IMR-90 (cell line): ENCODE measurements at regions not wholly inside any gene's neighbourhood (a gene's known extent, or its start where the extent isn't known, plus 50 kb on each side); places are given as distances from the start of the nearest gene placed in this dataset.

Experiments used
- ATAC-seq: fragments of 200-7000 bp; cut with Tn5 transposase; 2 replicates; pipeline ENCODE4 v1.9.1; 2020; ENCODE audit warnings: low read depth, mild to moderate bottlenecking, moderate library complexity
- BruUV-seq: library from RNA; stranded (reverse); fragments of 400-500 nt; replicated peaks from 2 replicates; lab custom pipeline; 2021; lab: Mats Ljungman, UMichigan
- CTCF ChIA-PET: fragments of 300-600 bp; formaldehyde crosslinking; extraction: SDS; loops from one replicate; lab custom pipeline; 2021; ENCODE audit warnings: antibody characterized with exemption; lab: Yijun Ruan, JAX
- POLR2A ChIA-PET: fragments of 300-600 bp; sonication (Branson Sonifier 250); formaldehyde crosslinking; loops from one replicate; lab custom pipeline; 2022; ENCODE audit warnings: antibody characterized with exemption; ENCODE audit not compliant: unreplicated experiment; lab: Charles Lee
- DNase-seq: peaks from one replicate; pipeline ENCODE4 v3.0.0; 2013
- H2AFZ ChIP-seq: replicated peaks from 2 replicates; pipeline ENCODE3; 2013; ENCODE audit warnings: low read length, mild to moderate bottlenecking; ENCODE audit not compliant: poor library complexity
- H2AK5ac ChIP-seq: 2 replicates; pipeline ENCODE4 v1.6.1; 2013; ENCODE audit warnings: low read depth, low read length, inconsistent platforms
- H2AK9ac ChIP-seq: replicated peaks from 2 replicates; pipeline ENCODE3; 2013; ENCODE audit warnings: mild to moderate bottlenecking, low read depth, low read length, moderate library complexity; ENCODE audit not compliant: poor library complexity
- H2BK120ac ChIP-seq: 2 replicates; pipeline ENCODE4 v1.6.1; 2013; ENCODE audit warnings: low read depth, low read length, inconsistent platforms
- H2BK15ac ChIP-seq: 3 replicates; pipeline ENCODE4 v1.6.1; 2013; ENCODE audit warnings: low read depth, low read length, inconsistent platforms
- H2BK20ac ChIP-seq: 2 replicates; pipeline ENCODE4 v1.6.1; 2013; ENCODE audit warnings: low read depth, mild to moderate bottlenecking, inconsistent platforms, low read length, moderate library complexity
- H2BK5ac ChIP-seq: 2 replicates; pipeline ENCODE4 v1.6.1; 2013; ENCODE audit warnings: mild to moderate bottlenecking, low read depth, low read length, inconsistent platforms; ENCODE audit not compliant: poor library complexity, severe bottlenecking
- H3K14ac ChIP-seq: replicated peaks from 2 replicates; pipeline ENCODE4 v1.6.1; 2013; ENCODE audit warnings: low read depth, low read length, inconsistent platforms
- H3K18ac ChIP-seq: 2 replicates; pipeline ENCODE4 v1.6.1; 2013; ENCODE audit warnings: low read depth, low read length, control low read depth
- H3K23ac ChIP-seq: 2 replicates; pipeline ENCODE4 v1.6.1; 2013; ENCODE audit warnings: low read depth, low read length, inconsistent platforms
- H3K27ac ChIP-seq: 2 replicates; pipeline ENCODE4 v1.5.1; 2013; ENCODE audit warnings: mild to moderate bottlenecking, control low read depth, low read length; ENCODE audit not compliant: insufficient read depth
- H3K27me3 ChIP-seq: 2 replicates; pipeline ENCODE4 v1.6.1; 2013; ENCODE audit warnings: low read length; ENCODE audit not compliant: control insufficient read depth, insufficient read depth
- H3K36me3 ChIP-seq: 2 replicates; pipeline ENCODE4 v1.6.1; 2013; ENCODE audit warnings: low read length, mixed read lengths; ENCODE audit not compliant: control insufficient read depth, insufficient read depth
- H3K4ac ChIP-seq: 2 replicates; pipeline ENCODE4 v1.6.1; 2013; ENCODE audit warnings: low read depth, low read length, inconsistent platforms
- H3K4me1 ChIP-seq: 2 replicates; pipeline ENCODE4 v1.6.1; 2013; ENCODE audit warnings: low read length, mixed read lengths; ENCODE audit not compliant: control insufficient read depth, insufficient read depth
- H3K4me2 ChIP-seq: 2 replicates; pipeline ENCODE4 v1.6.1; 2013; ENCODE audit warnings: low read depth, mild to moderate bottlenecking, control low read depth, low read length, moderate library complexity
- H3K4me3 ChIP-seq: 2 replicates; pipeline ENCODE4 v1.5.1; 2013; ENCODE audit warnings: low read depth, mild to moderate bottlenecking, control low read depth, low read length, moderate library complexity; ENCODE audit not compliant: insufficient read depth
- H3K56ac ChIP-seq: 2 replicates; pipeline ENCODE4 v1.6.1; 2013; ENCODE audit warnings: low read length, inconsistent platforms; ENCODE audit not compliant: insufficient read depth; ENCODE audit errors: extremely low read depth
- H3K79me1 ChIP-seq, 2 experiments: 2 replicates each; pipeline ENCODE4 v1.6.1; 2013; ENCODE audit warnings: low read length in 2 of 2, inconsistent platforms in 1 of 2, low read depth in 1 of 2
- H3K9ac ChIP-seq: 2 replicates; pipeline ENCODE4 v1.6.1; 2013; ENCODE audit warnings: low read depth, low read length, control low read depth
- H3K9me1 ChIP-seq: 2 replicates; pipeline ENCODE4 v1.6.1; 2013; ENCODE audit warnings: low read length, inconsistent platforms; ENCODE audit not compliant: insufficient read depth
- H3K9me3 ChIP-seq: 2 replicates; pipeline ENCODE4 v1.6.1; 2013; ENCODE audit warnings: low read length; ENCODE audit not compliant: control insufficient read depth, insufficient read depth
- H4K20me1 ChIP-seq: 2 replicates; pipeline ENCODE4 v1.6.1; 2013; ENCODE audit warnings: low read length, inconsistent platforms; ENCODE audit not compliant: insufficient read depth
- H4K5ac ChIP-seq: 2 replicates; pipeline ENCODE4 v1.6.1; 2013; ENCODE audit warnings: mild to moderate bottlenecking, low read depth, low read length, control low read depth
- H4K8ac ChIP-seq, 2 experiments: 2 replicates each; pipeline ENCODE4 v1.6.1; 2013; ENCODE audit warnings: low read depth in 2 of 2, low read length in 2 of 2, control low read depth in 1 of 2, inconsistent platforms in 1 of 2
- H4K91ac ChIP-seq: 2 replicates; pipeline ENCODE4 v1.6.1; 2013; ENCODE audit warnings: low read depth, low read length, inconsistent platforms; ENCODE audit not compliant: insufficient read depth
- BHLHE40 ChIP-seq: fragments of 150-350 bp; IDR thresholded peaks from 2 replicates; pipeline ENCODE4 v1.6.1; 2016; ENCODE audit warnings: mild to moderate bottlenecking, low read depth, low read length
- CEBPB ChIP-seq: IDR thresholded peaks from 2 replicates; pipeline ENCODE4 v1.6.1; 2012; ENCODE audit warnings: low read depth, low read length, improper control_type of control experiment
- FOS ChIP-seq: fragments of 150-350 bp; IDR thresholded peaks from 2 replicates; pipeline ENCODE4 v1.6.1; 2016; ENCODE audit warnings: low read depth, low read length
- MXI1 ChIP-seq: IDR thresholded peaks from 2 replicates; pipeline ENCODE4 v1.6.1; 2012; ENCODE audit warnings: low read depth, mild to moderate bottlenecking, low read length, moderate library complexity, borderline replicate concordance
- NFE2L2 ChIP-seq: fragments of 150-350 bp; IDR thresholded peaks from 2 replicates; pipeline ENCODE4 v1.6.1; 2016; ENCODE audit warnings: low read depth, mild to moderate bottlenecking, low read length
- POLR2A ChIP-seq: IDR thresholded peaks from 2 replicates; pipeline ENCODE4 v1.6.1; 2012; ENCODE audit warnings: mild to moderate bottlenecking, low read depth, low read length
- RAD21 ChIP-seq: IDR thresholded peaks from 2 replicates; pipeline ENCODE4 v1.6.1; 2012; ENCODE audit warnings: low read length, improper control_type of control experiment
- RCOR1 ChIP-seq: IDR thresholded peaks from 2 replicates; pipeline ENCODE4 v1.6.1; 2012; ENCODE audit warnings: mild to moderate bottlenecking, low read length, improper control_type of control experiment; ENCODE audit not compliant: insufficient replicate concordance
- RFX5 ChIP-seq: IDR thresholded peaks from 2 replicates; pipeline ENCODE4 v1.8.0; 2012; ENCODE audit warnings: low read depth, mild to moderate bottlenecking, low read length, moderate library complexity
- SMC3 ChIP-seq: fragments of 150-350 bp; IDR thresholded peaks from 2 replicates; pipeline ENCODE4 v1.6.1; 2016; ENCODE audit warnings: low read depth, mild to moderate bottlenecking, antibody characterized with exemption, low read length, moderate library complexity
- WGBS, 2 experiments: methylation state at CpG; one replicate each; pipeline versions ENCODE4 v1.1.5 to v1.1.7; 2013; ENCODE audit warnings: missing lambda C conversion rate in 2 of 2; ENCODE audit not compliant: insufficient read length in 1 of 2; ENCODE audit errors: extremely low coverage in 2 of 2; 5-methylcytosine and 5-hydroxymethylcytosine counted together
- dilution Hi-C: fragments of 300-500 bp; cut with HindIII; formaldehyde crosslinking; loops from one replicate; pipeline ENCODE4 v1.14.3; 2018; ENCODE audit warnings: low sequenced_read_pairs; ENCODE audit not compliant: unreplicated experiment
- in situ Hi-C: fragments of 300-500 bp; cut with MboI; formaldehyde crosslinking; loops from 3 replicates; pipeline ENCODE4 v1.14.3; 2019; ENCODE audit warnings: low sequenced_read_pairs, inconsistent platforms, mixed read lengths
- intact Hi-C: fragments of 100-400 bp; cut with micrococcal nuclease; formaldehyde crosslinking; loops from 2 replicates; pipeline ENCODE4 v1.10.0; 2022
- TF ChIP-seq, protein P1 (sequence below): fragments of 150-350 bp; IDR thresholded peaks from 2 replicates; pipeline ENCODE4 v1.6.1; 2016; ENCODE audit warnings: low read depth, mild to moderate bottlenecking, low read length, moderate library complexity, borderline replicate concordance
- TF ChIP-seq, protein P2 (sequence below): conservative IDR thresholded peaks from 2 replicates; pipeline ENCODE4 v1.5.1; 2012; ENCODE audit warnings: mild to moderate bottlenecking, low read depth, low read length, improper control_type of control experiment

DNA sequence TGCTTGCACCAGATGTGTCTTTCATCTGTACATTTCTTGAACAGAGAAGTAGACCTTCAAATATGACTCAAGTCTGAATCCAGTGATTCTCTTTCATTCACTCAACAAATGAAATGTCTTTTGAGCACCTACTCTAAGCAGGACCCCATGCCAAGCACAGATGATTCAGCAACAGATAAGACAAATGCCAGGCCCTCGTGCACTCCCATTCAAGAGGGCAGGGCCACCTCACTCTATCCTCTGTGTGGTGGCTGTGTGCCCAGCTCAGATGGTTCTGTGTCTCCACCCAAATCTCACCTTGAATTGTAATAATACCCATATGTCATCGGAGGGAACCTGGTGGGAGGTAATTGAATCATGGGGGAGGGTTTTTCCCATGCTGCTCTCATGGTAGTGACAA lies 74.1 kb upstream of the NKD1 start:
- Histone ChIP-seq H2BK120ac (no peak overlapping the region), H3K4me3 (no peak overlapping the region), H3K9ac (no peak overlapping the region), H2AFZ (no peak overlapping the region), H4K20me1 (no peaks in the 10 kb centered on the region), H3K14ac (no peak overlapping the region), H2BK20ac (no peak overlapping the region), H3K27ac (no peak overlapping the region), H3K9me3 (no peaks in the 10 kb centered on the region), H4K5ac (no peak overlapping the region), H3K4me2 (no peak overlapping the region), H4K91ac (no peak overlapping the region), H3K27me3 (peaks cover 7% of the 10 kb centered on the region), H3K36me3 (no peaks in the 10 kb centered on the region), H2BK15ac (no peak overlapping the region), H2AK5ac (no peak overlapping the region), H4K8ac (no peak overlapping the region), H2AK9ac (no peak overlapping the region), H3K23ac (no peak overlapping the region), H3K9me1 (no peaks in the 10 kb centered on the region), H3K18ac (no peak overlapping the region), H3K79me1 (no peaks in the 10 kb centered on the region), H3K4me1 (no peaks in the 10 kb centered on the region), H3K4ac (no peak overlapping the region), H2BK5ac (no peak overlapping the region), H3K56ac (no peak overlapping the region)
- no CpG with 5 or more reads among the region's 2 CpGs for WGBS, 2 experiments
- ChIA-PET POLR2A (no interaction called here), CTCF (interaction anchor here (0.6 kb wide), 1 partner anchor 9 kb away, joined by 3 read pairs; no protein-coding TSS in a partner anchor)
- DNase-seq = no peak
- no peak for ATAC-seq
- TF ChIP-seq RFX5 = no peak
- TF ChIP-seq MXI1 = no peak
- no peak for TF ChIP-seq POLR2A
- TF ChIP-seq FOS = no peak
- TF ChIP-seq, protein P1, sequence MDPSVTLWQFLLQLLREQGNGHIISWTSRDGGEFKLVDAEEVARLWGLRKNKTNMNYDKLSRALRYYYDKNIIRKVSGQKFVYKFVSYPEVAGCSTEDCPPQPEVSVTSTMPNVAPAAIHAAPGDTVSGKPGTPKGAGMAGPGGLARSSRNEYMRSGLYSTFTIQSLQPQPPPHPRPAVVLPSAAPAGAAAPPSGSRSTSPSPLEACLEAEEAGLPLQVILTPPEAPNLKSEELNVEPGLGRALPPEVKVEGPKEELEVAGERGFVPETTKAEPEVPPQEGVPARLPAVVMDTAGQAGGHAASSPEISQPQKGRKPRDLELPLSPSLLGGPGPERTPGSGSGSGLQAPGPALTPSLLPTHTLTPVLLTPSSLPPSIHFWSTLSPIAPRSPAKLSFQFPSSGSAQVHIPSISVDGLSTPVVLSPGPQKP = no peak
- no peak for TF ChIP-seq SMC3
- TF ChIP-seq NFE2L2 = no peak
- no peak for TF ChIP-seq CEBPB
- no peak for TF ChIP-seq RCOR1
- TF ChIP-seq RAD21 = no peak
- no peak for TF ChIP-seq BHLHE40
- TF ChIP-seq, protein P2, sequence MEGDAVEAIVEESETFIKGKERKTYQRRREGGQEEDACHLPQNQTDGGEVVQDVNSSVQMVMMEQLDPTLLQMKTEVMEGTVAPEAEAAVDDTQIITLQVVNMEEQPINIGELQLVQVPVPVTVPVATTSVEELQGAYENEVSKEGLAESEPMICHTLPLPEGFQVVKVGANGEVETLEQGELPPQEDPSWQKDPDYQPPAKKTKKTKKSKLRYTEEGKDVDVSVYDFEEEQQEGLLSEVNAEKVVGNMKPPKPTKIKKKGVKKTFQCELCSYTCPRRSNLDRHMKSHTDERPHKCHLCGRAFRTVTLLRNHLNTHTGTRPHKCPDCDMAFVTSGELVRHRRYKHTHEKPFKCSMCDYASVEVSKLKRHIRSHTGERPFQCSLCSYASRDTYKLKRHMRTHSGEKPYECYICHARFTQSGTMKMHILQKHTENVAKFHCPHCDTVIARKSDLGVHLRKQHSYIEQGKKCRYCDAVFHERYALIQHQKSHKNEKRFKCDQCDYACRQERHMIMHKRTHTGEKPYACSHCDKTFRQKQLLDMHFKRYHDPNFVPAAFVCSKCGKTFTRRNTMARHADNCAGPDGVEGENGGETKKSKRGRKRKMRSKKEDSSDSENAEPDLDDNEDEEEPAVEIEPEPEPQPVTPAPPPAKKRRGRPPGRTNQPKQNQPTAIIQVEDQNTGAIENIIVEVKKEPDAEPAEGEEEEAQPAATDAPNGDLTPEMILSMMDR = no peak
- intact Hi-C loops = no loop called here
- BruUV-seq = no TSS peak
- dilution Hi-C loops = no loop called here
- in situ Hi-C loops = no loop called here
